ENCODE measurements at regions not wholly inside any gene's neighbourhood (a gene's known extent, or its start where the extent isn't known, plus 50 kb on each side); places are given as distances from the start of the nearest gene placed in this dataset.

DNA sequence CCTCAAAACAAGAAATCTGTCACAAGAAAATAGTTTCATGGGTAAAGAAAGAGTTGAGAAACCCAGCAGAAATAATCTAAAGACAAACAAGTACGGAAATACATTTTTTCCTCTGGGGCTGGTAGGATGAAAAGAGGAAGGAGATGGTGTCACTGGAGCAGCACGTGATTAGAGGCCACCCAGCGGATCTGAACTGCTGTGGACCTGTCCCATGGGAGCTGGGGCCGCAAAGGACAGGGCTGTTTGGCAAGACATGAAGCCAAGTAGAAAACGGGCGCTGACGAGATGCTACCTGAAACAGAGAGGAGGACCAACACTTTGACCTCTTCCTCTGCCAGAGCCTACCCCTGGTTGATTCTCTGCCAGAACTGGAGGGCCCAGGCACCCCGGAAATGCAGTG lies 295.4 kb upstream of the ATP5MC3 start:
- TF ChIP-seq ARNTL (CRISPR knock-in tag; IDR thresholded peaks at IDR 0.05; ENCODE audit: borderline replicate concordance, low read depth), result no peak
- TF ChIP-seq PATZ1 (CRISPR knock-in tag; IDR thresholded peaks at IDR 0.05; ENCODE audit: borderline replicate concordance), result no peak
- TF ChIP-seq, protein P1, sequence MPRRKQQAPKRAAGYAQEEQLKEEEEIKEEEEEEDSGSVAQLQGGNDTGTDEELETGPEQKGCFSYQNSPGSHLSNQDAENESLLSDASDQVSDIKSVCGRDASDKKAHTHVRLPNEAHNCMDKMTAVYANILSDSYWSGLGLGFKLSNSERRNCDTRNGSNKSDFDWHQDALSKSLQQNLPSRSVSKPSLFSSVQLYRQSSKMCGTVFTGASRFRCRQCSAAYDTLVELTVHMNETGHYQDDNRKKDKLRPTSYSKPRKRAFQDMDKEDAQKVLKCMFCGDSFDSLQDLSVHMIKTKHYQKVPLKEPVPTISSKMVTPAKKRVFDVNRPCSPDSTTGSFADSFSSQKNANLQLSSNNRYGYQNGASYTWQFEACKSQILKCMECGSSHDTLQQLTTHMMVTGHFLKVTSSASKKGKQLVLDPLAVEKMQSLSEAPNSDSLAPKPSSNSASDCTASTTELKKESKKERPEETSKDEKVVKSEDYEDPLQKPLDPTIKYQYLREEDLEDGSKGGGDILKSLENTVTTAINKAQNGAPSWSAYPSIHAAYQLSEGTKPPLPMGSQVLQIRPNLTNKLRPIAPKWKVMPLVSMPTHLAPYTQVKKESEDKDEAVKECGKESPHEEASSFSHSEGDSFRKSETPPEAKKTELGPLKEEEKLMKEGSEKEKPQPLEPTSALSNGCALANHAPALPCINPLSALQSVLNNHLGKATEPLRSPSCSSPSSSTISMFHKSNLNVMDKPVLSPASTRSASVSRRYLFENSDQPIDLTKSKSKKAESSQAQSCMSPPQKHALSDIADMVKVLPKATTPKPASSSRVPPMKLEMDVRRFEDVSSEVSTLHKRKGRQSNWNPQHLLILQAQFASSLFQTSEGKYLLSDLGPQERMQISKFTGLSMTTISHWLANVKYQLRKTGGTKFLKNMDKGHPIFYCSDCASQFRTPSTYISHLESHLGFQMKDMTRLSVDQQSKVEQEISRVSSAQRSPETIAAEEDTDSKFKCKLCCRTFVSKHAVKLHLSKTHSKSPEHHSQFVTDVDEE (CRISPR knock-in tag; IDR thresholded peaks at IDR 0.05), result no peak
- no peak for TF ChIP-seq CREB5 (CRISPR knock-in tag; IDR thresholded peaks at IDR 0.05; ENCODE audit: low read depth)
